NCI-H748 (cell line): ENCODE measurements at regions not wholly inside any gene's neighbourhood (a gene's known extent, or its start where the extent isn't known, plus 50 kb on each side); places are given as distances from the start of the nearest gene placed in this dataset.
A peak's percentile ranks its signal among the peaks of the same experiment; 100 is the strongest.
"Not testable (repeated sequence)": the region's sequence is repeated elsewhere in the genome, so short reads cannot be mapped to it uniquely, and the experiment has no call there.

Experiments used
- DNase-seq: peaks from one replicate; lab custom pipeline; 2025; ENCODE audit not compliant: unreplicated experiment; lab: John Stamatoyannopoulos, UW

- no peak for DNase-seq
These were observed 121.8 kb upstream of the DNAJC10 start for GRCh38 chr2:182594286-182594685.

- DNase-seq = no peak
These were observed 120.4 kb upstream of the DNAJC10 start for GRCh38 chr2:182595650-182596049.

GRCh38 chr2:182597570-182598295 is 118.3 kb upstream of the DNAJC10 start:
- no peak for DNase-seq

GRCh38 chr2:182598626-182599025 is 117.4 kb upstream of the DNAJC10 start:
- DNase-seq = no peak

- no peak for DNase-seq
These were observed 110.9 kb upstream of the DNAJC10 start for GRCh38 chr2:182605166-182605565.

GRCh38 chr2:182606728-182607681 is 109.1 kb upstream of the DNAJC10 start:
- DNase-seq = no peak

GRCh38 chr2:182608181-182608845 is 107.7 kb upstream of the DNAJC10 start:
- DNase-seq = no peak

GRCh38 chr2:182609005-182609404 is 107.1 kb upstream of the DNAJC10 start:
- not testable (repeated sequence) for DNase-seq

- no peak for DNase-seq
These were observed 105.8 kb upstream of the DNAJC10 start for GRCh38 chr2:182610231-182610630.

- peak; percentile 14 for DNase-seq
These were observed 105.0 kb upstream of the DNAJC10 start for GRCh38 chr2:182611009-182611408.

- DNase-seq = no peak
These were observed 101.0 kb upstream of the DNAJC10 start for GRCh38 chr2:182615036-182615435.

- DNase-seq = no peak
These were observed 99.3 kb upstream of the DNAJC10 start for GRCh38 chr2:182616471-182617393.

- DNase-seq = no peak
These were observed 97.4 kb upstream of the DNAJC10 start for GRCh38 chr2:182618672-182619079.

- DNase-seq = no peak
These were observed 96.8 kb upstream of the DNAJC10 start for GRCh38 chr2:182619276-182619675.

- no peak for DNase-seq
These were observed 94.9 kb upstream of the DNAJC10 start for GRCh38 chr2:182621191-182621590.

GRCh38 chr2:182621810-182622209 is 94.2 kb upstream of the DNAJC10 start:
- no peak for DNase-seq

- DNase-seq = no peak
These were observed 93.8 kb upstream of the DNAJC10 start for GRCh38 chr2:182622231-182622630.

GRCh38 chr2:182625814-182626213 is 90.2 kb upstream of the DNAJC10 start:
- DNase-seq = peak; percentile 99

- DNase-seq = no peak
These were observed 87.1 kb upstream of the DNAJC10 start for GRCh38 chr2:182628916-182629315.

- DNase-seq = no peak
These were observed 85.8 kb upstream of the DNAJC10 start for GRCh38 chr2:182630207-182630606.
